ENCODE measurements at regions not wholly inside any gene's neighbourhood (a gene's known extent, or its start where the extent isn't known, plus 50 kb on each side); places are given as distances from the start of the nearest gene placed in this dataset.

DNA sequence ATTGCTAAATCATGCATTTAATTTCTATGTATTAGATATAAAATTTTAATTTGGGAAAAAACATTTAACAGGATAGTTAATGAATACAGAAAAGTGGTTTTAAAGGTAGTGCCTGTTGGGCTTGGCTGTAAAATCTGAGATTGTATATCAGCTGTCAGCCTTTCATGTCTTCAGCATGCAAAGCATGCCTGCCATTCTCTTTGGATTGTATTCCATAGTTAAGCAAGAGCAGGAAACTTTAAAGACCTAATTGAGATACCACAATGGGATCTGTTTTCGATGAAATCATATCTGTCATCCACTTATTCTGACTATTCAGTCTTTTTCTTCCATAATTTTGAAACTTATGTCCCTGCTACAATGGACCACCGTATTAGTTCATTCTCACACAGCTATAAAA lies 451.0 kb upstream of the DDI1 start:
- DNase-seq, result no peak
- Histone ChIP-seq H3K9me3 (no peaks in the 10 kb centered on the region), H3K36me3 (no peaks in the 10 kb centered on the region), H3K27me3 (no peaks in the 10 kb centered on the region), H3K4me1 (peaks cover 13% of the 10 kb centered on the region), H3K4me3 (ENCODE audit: low read depth, low read length) (no peak overlapping the region)
- TF ChIP-seq, protein P1, sequence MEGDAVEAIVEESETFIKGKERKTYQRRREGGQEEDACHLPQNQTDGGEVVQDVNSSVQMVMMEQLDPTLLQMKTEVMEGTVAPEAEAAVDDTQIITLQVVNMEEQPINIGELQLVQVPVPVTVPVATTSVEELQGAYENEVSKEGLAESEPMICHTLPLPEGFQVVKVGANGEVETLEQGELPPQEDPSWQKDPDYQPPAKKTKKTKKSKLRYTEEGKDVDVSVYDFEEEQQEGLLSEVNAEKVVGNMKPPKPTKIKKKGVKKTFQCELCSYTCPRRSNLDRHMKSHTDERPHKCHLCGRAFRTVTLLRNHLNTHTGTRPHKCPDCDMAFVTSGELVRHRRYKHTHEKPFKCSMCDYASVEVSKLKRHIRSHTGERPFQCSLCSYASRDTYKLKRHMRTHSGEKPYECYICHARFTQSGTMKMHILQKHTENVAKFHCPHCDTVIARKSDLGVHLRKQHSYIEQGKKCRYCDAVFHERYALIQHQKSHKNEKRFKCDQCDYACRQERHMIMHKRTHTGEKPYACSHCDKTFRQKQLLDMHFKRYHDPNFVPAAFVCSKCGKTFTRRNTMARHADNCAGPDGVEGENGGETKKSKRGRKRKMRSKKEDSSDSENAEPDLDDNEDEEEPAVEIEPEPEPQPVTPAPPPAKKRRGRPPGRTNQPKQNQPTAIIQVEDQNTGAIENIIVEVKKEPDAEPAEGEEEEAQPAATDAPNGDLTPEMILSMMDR (IDR thresholded peaks at IDR 0.05; ENCODE audit: low read depth, low read length), result no peak

DNA sequence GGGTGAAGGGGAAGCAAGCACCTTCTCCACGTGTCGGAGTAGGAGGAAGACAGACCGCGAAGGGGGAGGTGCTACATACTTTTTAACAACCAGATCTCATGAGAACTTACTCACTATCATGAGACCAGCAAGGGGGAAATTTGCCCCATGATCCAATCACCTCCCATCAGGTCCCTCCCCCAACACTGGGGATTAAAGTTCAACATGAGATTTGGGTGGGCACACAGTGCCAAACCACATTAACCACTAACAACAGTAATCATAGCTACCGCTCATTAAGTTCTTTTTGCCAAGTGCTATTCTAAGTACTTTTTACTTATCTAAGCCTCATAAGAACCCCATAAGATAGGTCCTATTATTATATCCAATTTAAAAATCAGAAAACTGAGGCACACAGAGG lies 450.5 kb upstream of the DDI1 start:
- H3K4me3 ChIP-seq (ENCODE audit: low read depth, low read length), result no peak overlapping the region
- H3K27me3 ChIP-seq, result no peaks in the 10 kb centered on the region
- no peak for DNase-seq
- TF ChIP-seq, protein P1 (IDR thresholded peaks at IDR 0.05; ENCODE audit: low read depth, low read length), result no peak
- peaks cover 13% of the 10 kb centered on the region for H3K4me1 ChIP-seq
- H3K9me3 ChIP-seq, result no peaks in the 10 kb centered on the region
- H3K36me3 ChIP-seq, result no peaks in the 10 kb centered on the region

DNA sequence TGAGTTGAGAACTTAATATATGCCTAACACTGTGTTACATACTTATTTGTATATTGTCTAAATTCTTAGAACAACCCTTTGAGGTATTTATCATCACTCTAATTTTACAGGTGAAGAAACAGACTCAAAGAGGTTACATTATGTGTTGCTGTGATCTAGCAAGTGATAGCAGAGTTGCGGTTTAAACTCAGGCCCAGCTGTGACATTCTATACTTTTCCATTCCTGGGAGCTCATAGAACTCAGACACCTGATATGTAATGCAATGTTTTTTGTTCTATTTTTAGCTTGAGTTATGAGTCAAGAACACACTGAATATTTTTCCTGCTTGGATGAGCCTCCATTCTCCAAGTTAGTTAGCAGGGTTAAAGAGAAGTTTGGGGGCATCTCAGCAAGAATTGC lies 449.7 kb upstream of the DDI1 start:
- H3K36me3 ChIP-seq, result no peaks in the 10 kb centered on the region
- TF ChIP-seq, protein P1 (IDR thresholded peaks at IDR 0.05; ENCODE audit: low read depth, low read length), result no peak
- no peak overlapping the region for H3K4me3 ChIP-seq (ENCODE audit: low read depth, low read length)
- peaks cover 13% of the 10 kb centered on the region for H3K4me1 ChIP-seq
- no peaks in the 10 kb centered on the region for H3K9me3 ChIP-seq
- no peaks in the 10 kb centered on the region for H3K27me3 ChIP-seq
- DNase-seq, result no peak

DNA sequence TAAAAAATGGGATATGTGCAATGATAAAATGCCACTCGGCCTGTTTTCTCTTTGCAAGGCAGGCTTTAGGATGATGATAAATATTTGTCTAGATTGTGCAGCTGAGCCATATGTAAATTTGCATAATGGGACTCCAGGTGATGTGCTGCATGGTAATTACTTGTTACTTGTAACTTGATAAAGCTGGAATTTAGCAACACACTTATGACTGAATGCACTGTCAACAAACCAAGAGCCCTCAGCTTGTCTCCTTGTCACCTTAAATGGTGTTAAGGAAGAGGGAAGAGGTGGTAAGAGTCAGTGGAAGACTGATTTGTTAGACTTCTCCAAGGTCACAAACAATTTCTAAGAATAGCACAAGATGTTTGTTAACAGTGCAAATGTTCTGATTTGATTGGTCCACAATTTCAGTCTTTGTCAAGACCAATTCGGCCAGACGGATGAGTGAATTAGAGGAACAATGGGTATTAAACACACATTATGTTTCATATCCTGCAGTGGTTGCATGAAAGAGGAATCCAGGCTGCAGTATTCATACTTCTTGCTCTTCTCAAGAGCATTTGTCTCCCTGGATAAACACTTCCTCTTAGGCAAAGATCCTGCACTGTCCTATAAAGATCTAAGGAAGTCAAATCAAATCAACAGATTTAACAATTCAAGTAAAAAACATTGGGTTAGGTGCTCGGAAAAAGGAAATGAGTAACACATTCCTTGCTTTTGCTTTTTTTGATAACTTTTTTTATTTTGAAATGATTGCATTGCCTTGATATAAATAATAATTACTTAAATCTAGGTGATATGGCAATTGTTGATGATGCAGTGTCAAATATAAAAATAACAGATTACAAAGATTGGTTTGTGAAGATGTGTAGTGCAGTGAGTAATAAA lies 448.3 kb upstream of the DDI1 start:
- no peak for DNase-seq
- H3K36me3 ChIP-seq, result no peaks in the 10 kb centered on the region
- no peak overlapping the region for H3K4me3 ChIP-seq (ENCODE audit: low read depth, low read length)
- peaks cover 13% of the 10 kb centered on the region for H3K4me1 ChIP-seq
- TF ChIP-seq, protein P1 (IDR thresholded peaks at IDR 0.05; ENCODE audit: low read depth, low read length), result no peak
- no peaks in the 10 kb centered on the region for H3K9me3 ChIP-seq
- no peaks in the 10 kb centered on the region for H3K27me3 ChIP-seq

DNA sequence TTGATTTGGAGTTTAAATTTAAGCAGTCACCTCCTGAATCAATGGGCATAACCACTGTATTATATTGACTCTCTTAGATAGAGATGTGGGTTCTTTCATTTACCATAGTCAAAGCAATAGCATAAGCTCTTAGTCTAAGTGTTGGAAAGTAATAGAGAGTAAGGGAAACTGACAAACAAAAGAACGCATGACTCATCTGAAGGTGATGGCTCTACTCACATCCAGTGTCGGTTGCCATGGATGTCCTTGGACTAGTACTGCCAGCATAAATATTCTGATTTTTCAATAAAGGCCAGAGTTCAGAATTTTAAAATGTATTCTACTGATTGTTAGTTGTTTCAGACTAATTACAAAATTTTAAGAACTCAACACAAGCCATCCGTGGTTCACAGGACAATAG lies 444.9 kb upstream of the DDI1 start:
- Histone ChIP-seq H3K9me3 (no peaks in the 10 kb centered on the region), H3K27me3 (no peaks in the 10 kb centered on the region), H3K4me3 (ENCODE audit: low read depth, low read length) (no peak overlapping the region), H3K4me1 (peaks cover 13% of the 10 kb centered on the region), H3K36me3 (no peaks in the 10 kb centered on the region)
- DNase-seq, result no peak
- TF ChIP-seq, protein P1 (IDR thresholded peaks at IDR 0.05; ENCODE audit: low read depth, low read length), result no peak

DNA sequence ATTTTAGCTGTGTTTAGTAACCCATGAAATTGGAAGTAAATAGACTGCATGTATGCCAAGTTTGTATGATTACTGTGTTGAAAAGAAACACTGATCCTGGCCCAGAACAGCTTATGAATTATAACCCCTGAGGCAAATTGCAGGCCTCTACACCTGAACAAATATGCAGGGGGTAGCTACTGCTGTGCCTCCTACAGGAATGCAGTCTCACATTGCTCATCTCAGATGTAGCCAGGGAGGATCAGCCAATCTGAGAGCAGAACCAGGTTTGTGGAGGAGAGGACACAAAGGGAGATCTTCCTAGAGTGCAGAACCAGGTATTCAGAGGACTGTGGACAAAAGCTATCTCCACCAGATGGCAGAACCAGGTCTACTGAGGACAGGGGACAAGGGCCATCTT lies 442.2 kb upstream of the DDI1 start:
- H3K27me3 ChIP-seq, result no peaks in the 10 kb centered on the region
- DNase-seq, result no peak
- TF ChIP-seq, protein P1 (IDR thresholded peaks at IDR 0.05; ENCODE audit: low read depth, low read length), result no peak
- H3K4me3 ChIP-seq (ENCODE audit: low read depth, low read length), result no peak overlapping the region
- no peaks in the 10 kb centered on the region for H3K4me1 ChIP-seq
- no peaks in the 10 kb centered on the region for H3K9me3 ChIP-seq
- no peaks in the 10 kb centered on the region for H3K36me3 ChIP-seq

Measured in BE2C (cell line).